Body of pancreas (tissue), 4 donors: ENCODE measurements at regions not wholly inside any gene's neighbourhood (a gene's known extent, or its start where the extent isn't known, plus 50 kb on each side); places are given as distances from the start of the nearest gene placed in this dataset.

Experiments used
- ATAC-seq: fragments of 150-250 bp; one replicate; pipeline ENCODE4 v1.9.1; 2016
- DNase-seq, 4 donors: peaks; one replicate each; pipeline ENCODE4 v3.0.0-alpha.2; 2019
- H3K27ac ChIP-seq, 4 donors: fragments of 200-600 bp; sonication (generic); 1 replicate in 3 of 4; 2 replicates in 1 of 4; pipeline versions ENCODE4 v1.5.1 to v1.6.1; 2016 to 2019; ENCODE audit warnings: mild to moderate bottlenecking in 1 of 4, mixed read lengths in 1 of 4, moderate library complexity in 1 of 4
- H3K27me3 ChIP-seq, 2 donors: fragments of 200-600 bp; sonication (generic); one replicate each; pipeline ENCODE4 v1.6.0; 2016; ENCODE audit warnings: mild to moderate bottlenecking in 1 of 2
- H3K36me3 ChIP-seq, 2 donors: fragments of 200-600 bp; sonication (generic); replicated peaks in 1 of 2; 2 replicates each; pipeline ENCODE4 v1.5.1; 2016; ENCODE audit warnings: low read depth in 2 of 2; ENCODE audit not compliant: insufficient read depth in 1 of 2
- H3K4me1 ChIP-seq: fragments of 200-600 bp; sonication (generic); one replicate; pipeline ENCODE4 v1.6.0; 2016
- H3K4me3 ChIP-seq, 2 donors: fragments of 200-600 bp; sonication (generic); 1 replicate in 1 of 2; 2 replicates in 1 of 2; pipeline ENCODE4 v1.5.1; 2016 to 2019
- H3K9me3 ChIP-seq, 3 donors: fragments of 200-600 bp; sonication (generic); 1 replicate in 2 of 3; 2 replicates in 1 of 3; pipeline ENCODE4 v1.5.1; 2016
- POLR2A ChIP-seq, 3 donors: fragments of 450-650 bp; IDR thresholded peaks; one replicate each; pipeline ENCODE4 v1.6.1; 2016; ENCODE audit warnings: antibody characterized with exemption in 3 of 3, mild to moderate bottlenecking in 2 of 3
- WGBS, 2 donors: methylation state at CpG; one replicate each; pipeline ENCODE4 v1.1.5; 2017; 5-methylcytosine and 5-hydroxymethylcytosine counted together
- intact Hi-C: fragments of 100-400 bp; cut with DNase I; formaldehyde crosslinking; loops from one replicate; pipeline ENCODE4 v1.15.1; 2023
- TF ChIP-seq, protein P1 (sequence below), 7 experiments: fragments of 450-650 bp in 4 of 7; fragments of 200-600 bp in 3 of 7; sonication (generic) in 3 of 7; IDR thresholded peaks; one replicate each; pipeline ENCODE4 v1.5.1; 2016 to 2019; ENCODE audit warnings: antibody characterized with exemption in 7 of 7

GRCh38 chr9:109907400-109907799, 127.4 kb downstream of the PALM2AKAP2 start:
- DNase-seq: no peak
- intact Hi-C loops: loop anchor here (5.0 to 10.0 kb wide), 2 partner anchors 150 to 237 kb away; no protein-coding TSS in a partner anchor
- peak; percentile 31 for ATAC-seq
- Histone ChIP-seq H3K27me3 (no peaks in the 10 kb centered on the region), H3K4me1 (no peaks in the 10 kb centered on the region), H3K4me3 (no peak overlapping the region), H3K36me3 (no peaks in the 10 kb centered on the region), H3K27ac (no peak overlapping the region), H3K9me3 (no peaks in the 10 kb centered on the region)
- TF ChIP-seq POLR2A (IDR thresholded peaks at IDR 0.05): no peak
- TF ChIP-seq, protein P1, sequence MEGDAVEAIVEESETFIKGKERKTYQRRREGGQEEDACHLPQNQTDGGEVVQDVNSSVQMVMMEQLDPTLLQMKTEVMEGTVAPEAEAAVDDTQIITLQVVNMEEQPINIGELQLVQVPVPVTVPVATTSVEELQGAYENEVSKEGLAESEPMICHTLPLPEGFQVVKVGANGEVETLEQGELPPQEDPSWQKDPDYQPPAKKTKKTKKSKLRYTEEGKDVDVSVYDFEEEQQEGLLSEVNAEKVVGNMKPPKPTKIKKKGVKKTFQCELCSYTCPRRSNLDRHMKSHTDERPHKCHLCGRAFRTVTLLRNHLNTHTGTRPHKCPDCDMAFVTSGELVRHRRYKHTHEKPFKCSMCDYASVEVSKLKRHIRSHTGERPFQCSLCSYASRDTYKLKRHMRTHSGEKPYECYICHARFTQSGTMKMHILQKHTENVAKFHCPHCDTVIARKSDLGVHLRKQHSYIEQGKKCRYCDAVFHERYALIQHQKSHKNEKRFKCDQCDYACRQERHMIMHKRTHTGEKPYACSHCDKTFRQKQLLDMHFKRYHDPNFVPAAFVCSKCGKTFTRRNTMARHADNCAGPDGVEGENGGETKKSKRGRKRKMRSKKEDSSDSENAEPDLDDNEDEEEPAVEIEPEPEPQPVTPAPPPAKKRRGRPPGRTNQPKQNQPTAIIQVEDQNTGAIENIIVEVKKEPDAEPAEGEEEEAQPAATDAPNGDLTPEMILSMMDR (IDR thresholded peaks at IDR 0.05): no peak
- WGBS, 2 donors: 78 to 82% methylated on average over 5 of the region's 5 CpGs

DNA sequence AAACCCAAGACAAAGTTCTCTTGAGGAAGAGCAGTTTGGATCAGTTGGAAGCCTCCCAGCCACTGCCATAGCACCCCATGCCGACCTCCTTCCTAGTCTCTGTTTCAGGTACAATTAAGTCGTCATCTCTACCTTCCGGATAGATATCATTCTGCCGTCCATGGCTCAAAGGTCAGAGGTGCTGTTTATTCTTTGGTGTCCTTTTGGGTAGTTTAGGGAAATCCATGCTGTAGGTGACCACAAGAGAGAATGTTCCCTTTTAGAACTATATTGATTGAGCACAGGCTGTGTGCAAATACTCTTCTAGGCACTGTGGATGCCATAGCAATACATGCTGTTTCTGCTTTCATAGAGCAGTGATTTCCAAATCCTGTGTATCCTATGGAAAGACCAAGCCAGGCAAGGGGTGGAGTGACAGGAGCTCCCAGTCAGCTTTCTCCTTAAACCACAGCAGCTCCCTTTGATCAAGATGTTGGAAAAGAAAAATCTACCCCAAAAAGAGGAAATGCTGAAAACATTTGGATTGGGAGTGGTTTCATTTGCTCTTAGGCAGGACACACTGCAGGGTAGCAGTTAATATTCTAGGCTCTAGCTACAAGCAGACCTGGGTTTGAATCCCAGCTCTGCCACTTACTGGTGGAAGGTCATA, 127.9 kb downstream of the PALM2AKAP2 start:
- no peak for DNase-seq
- TF ChIP-seq, protein P1 (IDR thresholded peaks at IDR 0.05): no peak
- TF ChIP-seq POLR2A (IDR thresholded peaks at IDR 0.05): no peak
- Histone ChIP-seq H3K4me3 (no peak overlapping the region), H3K36me3 (no peaks in the 10 kb centered on the region), H3K4me1 (no peaks in the 10 kb centered on the region), H3K9me3 (no peaks in the 10 kb centered on the region), H3K27me3 (no peaks in the 10 kb centered on the region), H3K27ac (no peak overlapping the region)
- WGBS, 2 donors: 52 to 70% methylated on average over 4 of the region's 4 CpGs
- intact Hi-C loops: loop anchor here (5.0 to 10.0 kb wide), 2 partner anchors 149 to 237 kb away; no protein-coding TSS in a partner anchor
- ATAC-seq: no peak

DNA sequence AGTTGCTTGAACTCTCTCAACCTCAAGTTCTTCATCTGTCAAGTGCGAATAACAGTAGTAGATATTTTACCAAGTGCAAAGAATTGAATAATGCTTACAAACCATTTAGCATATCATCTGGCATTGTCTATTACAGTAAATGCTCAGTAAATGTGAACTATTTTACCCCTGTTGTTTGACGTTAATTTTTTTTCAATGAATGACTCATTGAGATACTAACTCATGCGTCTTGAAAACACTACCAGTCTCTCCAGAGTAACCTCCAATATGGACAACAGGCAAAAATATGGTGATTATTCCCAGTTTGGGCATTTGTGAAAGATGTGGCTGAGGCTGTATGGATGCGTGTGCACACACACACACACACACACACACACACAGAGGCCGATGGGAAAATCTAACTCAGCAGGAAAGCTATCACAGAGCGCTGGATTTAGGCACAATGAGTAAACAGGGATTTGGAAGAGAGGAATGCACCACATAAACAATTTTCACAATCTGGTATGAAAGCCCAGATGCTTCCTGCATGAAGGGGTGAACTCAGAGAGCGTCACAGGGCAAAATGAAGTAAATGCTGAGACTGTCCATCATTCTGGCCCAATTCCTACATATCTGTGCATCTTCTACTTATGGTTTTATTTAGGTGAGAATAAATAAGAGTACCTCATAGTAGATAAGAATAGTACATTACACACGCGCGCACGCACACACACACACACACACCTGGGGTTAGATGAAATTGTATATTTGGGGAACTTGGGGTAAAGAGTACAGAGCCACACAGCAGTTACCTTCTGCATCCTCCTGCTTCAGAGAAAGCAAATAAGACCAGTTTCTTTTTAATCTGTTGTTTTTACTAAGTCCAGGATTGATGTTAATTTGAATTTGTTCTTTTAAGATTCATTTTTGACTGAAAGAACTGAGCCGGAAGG, 128.7 kb downstream of the PALM2AKAP2 start:
- no peak for DNase-seq
- no peaks in the 10 kb centered on the region for H3K27me3 ChIP-seq
- no peak overlapping the region for H3K27ac ChIP-seq
- intact Hi-C loops: loop anchor here (5.0 to 10.0 kb wide), 2 partner anchors 149 to 236 kb away; no protein-coding TSS in a partner anchor
- no peak for ATAC-seq
- 82 to 86% methylated on average over 12 of the region's 12 CpGs for WGBS, 2 donors
- H3K36me3 ChIP-seq: no peaks in the 10 kb centered on the region
- H3K4me3 ChIP-seq: no peak overlapping the region
- TF ChIP-seq, protein P1 (IDR thresholded peaks at IDR 0.05): no peak
- TF ChIP-seq POLR2A (IDR thresholded peaks at IDR 0.05): no peak
- no peaks in the 10 kb centered on the region for H3K9me3 ChIP-seq
- H3K4me1 ChIP-seq: no peaks in the 10 kb centered on the region

GRCh38 chr9:109910671-109911518, 130.9 kb downstream of the PALM2AKAP2 start:
- intact Hi-C loops: no loop called here
- ATAC-seq (peak; percentile 25), DNase-seq (no peak)
- no peaks in the 10 kb centered on the region for H3K36me3 ChIP-seq
- TF ChIP-seq, protein P1 (IDR thresholded peaks at IDR 0.05): no peak
- TF ChIP-seq POLR2A (IDR thresholded peaks at IDR 0.05): no peak
- H3K9me3 ChIP-seq: no peaks in the 10 kb centered on the region
- H3K27me3 ChIP-seq: no peaks in the 10 kb centered on the region
- H3K27ac ChIP-seq: no peak overlapping the region
- WGBS, 2 donors: 51 to 61% methylated on average over 5 of the region's 5 CpGs
- no peak overlapping the region for H3K4me3 ChIP-seq
- H3K4me1 ChIP-seq: no peaks in the 10 kb centered on the region
